IMR-90 (cell line): ENCODE measurements at regions not wholly inside any gene's neighbourhood (a gene's known extent, or its start where the extent isn't known, plus 50 kb on each side); places are given as distances from the start of the nearest gene placed in this dataset.

Experiments used
- ATAC-seq: fragments of 200-7000 bp; cut with Tn5 transposase; 2 replicates; pipeline ENCODE4 v1.9.1; 2020; ENCODE audit warnings: low read depth, mild to moderate bottlenecking, moderate library complexity
- BruUV-seq: library from RNA; stranded (reverse); fragments of 400-500 nt; replicated peaks from 2 replicates; lab custom pipeline; 2021; lab: Mats Ljungman, UMichigan
- CTCF ChIA-PET: fragments of 300-600 bp; formaldehyde crosslinking; extraction: SDS; loops from one replicate; lab custom pipeline; 2021; ENCODE audit warnings: antibody characterized with exemption; lab: Yijun Ruan, JAX
- POLR2A ChIA-PET: fragments of 300-600 bp; sonication (Branson Sonifier 250); formaldehyde crosslinking; loops from one replicate; lab custom pipeline; 2022; ENCODE audit warnings: antibody characterized with exemption; ENCODE audit not compliant: unreplicated experiment; lab: Charles Lee
- DNase-seq: peaks from one replicate; pipeline ENCODE4 v3.0.0; 2013
- H2AFZ ChIP-seq: replicated peaks from 2 replicates; pipeline ENCODE3; 2013; ENCODE audit warnings: low read length, mild to moderate bottlenecking; ENCODE audit not compliant: poor library complexity
- H2AK5ac ChIP-seq: 2 replicates; pipeline ENCODE4 v1.6.1; 2013; ENCODE audit warnings: low read depth, low read length, inconsistent platforms
- H2AK9ac ChIP-seq: replicated peaks from 2 replicates; pipeline ENCODE3; 2013; ENCODE audit warnings: mild to moderate bottlenecking, low read depth, low read length, moderate library complexity; ENCODE audit not compliant: poor library complexity
- H2BK120ac ChIP-seq: 2 replicates; pipeline ENCODE4 v1.6.1; 2013; ENCODE audit warnings: low read depth, low read length, inconsistent platforms
- H2BK15ac ChIP-seq: 3 replicates; pipeline ENCODE4 v1.6.1; 2013; ENCODE audit warnings: low read depth, low read length, inconsistent platforms
- H2BK20ac ChIP-seq: 2 replicates; pipeline ENCODE4 v1.6.1; 2013; ENCODE audit warnings: low read depth, mild to moderate bottlenecking, inconsistent platforms, low read length, moderate library complexity
- H2BK5ac ChIP-seq: 2 replicates; pipeline ENCODE4 v1.6.1; 2013; ENCODE audit warnings: mild to moderate bottlenecking, low read depth, low read length, inconsistent platforms; ENCODE audit not compliant: poor library complexity, severe bottlenecking
- H3K14ac ChIP-seq: replicated peaks from 2 replicates; pipeline ENCODE4 v1.6.1; 2013; ENCODE audit warnings: low read depth, low read length, inconsistent platforms
- H3K18ac ChIP-seq: 2 replicates; pipeline ENCODE4 v1.6.1; 2013; ENCODE audit warnings: low read depth, low read length, control low read depth
- H3K23ac ChIP-seq: 2 replicates; pipeline ENCODE4 v1.6.1; 2013; ENCODE audit warnings: low read depth, low read length, inconsistent platforms
- H3K27ac ChIP-seq: 2 replicates; pipeline ENCODE4 v1.5.1; 2013; ENCODE audit warnings: mild to moderate bottlenecking, control low read depth, low read length; ENCODE audit not compliant: insufficient read depth
- H3K27me3 ChIP-seq: 2 replicates; pipeline ENCODE4 v1.6.1; 2013; ENCODE audit warnings: low read length; ENCODE audit not compliant: control insufficient read depth, insufficient read depth
- H3K36me3 ChIP-seq: 2 replicates; pipeline ENCODE4 v1.6.1; 2013; ENCODE audit warnings: low read length, mixed read lengths; ENCODE audit not compliant: control insufficient read depth, insufficient read depth
- H3K4ac ChIP-seq: 2 replicates; pipeline ENCODE4 v1.6.1; 2013; ENCODE audit warnings: low read depth, low read length, inconsistent platforms
- H3K4me1 ChIP-seq: 2 replicates; pipeline ENCODE4 v1.6.1; 2013; ENCODE audit warnings: low read length, mixed read lengths; ENCODE audit not compliant: control insufficient read depth, insufficient read depth
- H3K4me2 ChIP-seq: 2 replicates; pipeline ENCODE4 v1.6.1; 2013; ENCODE audit warnings: low read depth, mild to moderate bottlenecking, control low read depth, low read length, moderate library complexity
- H3K4me3 ChIP-seq: 2 replicates; pipeline ENCODE4 v1.5.1; 2013; ENCODE audit warnings: low read depth, mild to moderate bottlenecking, control low read depth, low read length, moderate library complexity; ENCODE audit not compliant: insufficient read depth
- H3K56ac ChIP-seq: 2 replicates; pipeline ENCODE4 v1.6.1; 2013; ENCODE audit warnings: low read length, inconsistent platforms; ENCODE audit not compliant: insufficient read depth; ENCODE audit errors: extremely low read depth
- H3K79me1 ChIP-seq, 2 experiments: 2 replicates each; pipeline ENCODE4 v1.6.1; 2013; ENCODE audit warnings: low read length in 2 of 2, inconsistent platforms in 1 of 2, low read depth in 1 of 2
- H3K9ac ChIP-seq: 2 replicates; pipeline ENCODE4 v1.6.1; 2013; ENCODE audit warnings: low read depth, low read length, control low read depth
- H3K9me1 ChIP-seq: 2 replicates; pipeline ENCODE4 v1.6.1; 2013; ENCODE audit warnings: low read length, inconsistent platforms; ENCODE audit not compliant: insufficient read depth
- H3K9me3 ChIP-seq: 2 replicates; pipeline ENCODE4 v1.6.1; 2013; ENCODE audit warnings: low read length; ENCODE audit not compliant: control insufficient read depth, insufficient read depth
- H4K20me1 ChIP-seq: 2 replicates; pipeline ENCODE4 v1.6.1; 2013; ENCODE audit warnings: low read length, inconsistent platforms; ENCODE audit not compliant: insufficient read depth
- H4K5ac ChIP-seq: 2 replicates; pipeline ENCODE4 v1.6.1; 2013; ENCODE audit warnings: mild to moderate bottlenecking, low read depth, low read length, control low read depth
- H4K8ac ChIP-seq, 2 experiments: 2 replicates each; pipeline ENCODE4 v1.6.1; 2013; ENCODE audit warnings: low read depth in 2 of 2, low read length in 2 of 2, control low read depth in 1 of 2, inconsistent platforms in 1 of 2
- H4K91ac ChIP-seq: 2 replicates; pipeline ENCODE4 v1.6.1; 2013; ENCODE audit warnings: low read depth, low read length, inconsistent platforms; ENCODE audit not compliant: insufficient read depth
- CHD1 ChIP-seq: IDR thresholded peaks from 2 replicates; pipeline ENCODE4 v1.6.1; 2012; ENCODE audit warnings: low read depth, low read length, improper control_type of control experiment
- ELK1 ChIP-seq: fragments of 150-350 bp; IDR thresholded peaks from 2 replicates; pipeline ENCODE4 v1.6.1; 2016; ENCODE audit warnings: low read depth, mild to moderate bottlenecking, low read length, moderate library complexity, borderline replicate concordance
- MAZ ChIP-seq: IDR thresholded peaks from 2 replicates; pipeline ENCODE4 v1.6.1; 2012; ENCODE audit warnings: low read depth, mild to moderate bottlenecking, low read length, improper control_type of control experiment, moderate library complexity, borderline replicate concordance
- WGBS, 2 experiments: methylation state at CpG; one replicate each; pipeline versions ENCODE4 v1.1.5 to v1.1.7; 2013; ENCODE audit warnings: missing lambda C conversion rate in 2 of 2; ENCODE audit not compliant: insufficient read length in 1 of 2; ENCODE audit errors: extremely low coverage in 2 of 2; 5-methylcytosine and 5-hydroxymethylcytosine counted together
- dilution Hi-C: fragments of 300-500 bp; cut with HindIII; formaldehyde crosslinking; loops from one replicate; pipeline ENCODE4 v1.14.3; 2018; ENCODE audit warnings: low sequenced_read_pairs; ENCODE audit not compliant: unreplicated experiment
- in situ Hi-C: fragments of 300-500 bp; cut with MboI; formaldehyde crosslinking; loops from 3 replicates; pipeline ENCODE4 v1.14.3; 2019; ENCODE audit warnings: low sequenced_read_pairs, inconsistent platforms, mixed read lengths
- intact Hi-C: fragments of 100-400 bp; cut with micrococcal nuclease; formaldehyde crosslinking; loops from 2 replicates; pipeline ENCODE4 v1.10.0; 2022

GRCh38 chr20:22341508-22341907 lies 242.9 kb downstream of the FOXA2 start:
- no peak overlapping the region for H3K23ac ChIP-seq
- no peak overlapping the region for H3K56ac ChIP-seq
- no peak overlapping the region for H2BK5ac ChIP-seq
- H3K36me3 ChIP-seq, result no peaks in the 10 kb centered on the region
- H2BK20ac ChIP-seq, result no peak overlapping the region
- H3K9ac ChIP-seq, result no peak overlapping the region
- no peak overlapping the region for H3K4me3 ChIP-seq
- no peak overlapping the region for H4K8ac ChIP-seq
- DNase-seq (no peak), ATAC-seq (no peak)
- POLR2A ChIA-PET, result no interaction called here
- TF ChIP-seq MAZ (no peak), ELK1 (no peak), CHD1 (no peak)
- H3K4me1 ChIP-seq, result no peaks in the 10 kb centered on the region
- no peaks in the 10 kb centered on the region for H4K20me1 ChIP-seq
- no peaks in the 10 kb centered on the region for H3K9me1 ChIP-seq
- no TSS peak for BruUV-seq
- no peaks in the 10 kb centered on the region for H3K9me3 ChIP-seq
- intact Hi-C loops (no loop called here), dilution Hi-C loops (loop anchor here (10.0 kb wide), 1 partner anchor 343 kb away; no protein-coding TSS in a partner anchor), in situ Hi-C loops (loop anchor here (25.0 kb wide), 1 partner anchor 996 kb away; no protein-coding TSS in a partner anchor)
- H4K5ac ChIP-seq, result no peak overlapping the region
- no peak overlapping the region for H3K18ac ChIP-seq
- no peak overlapping the region for H2AK9ac ChIP-seq
- no peak overlapping the region for H3K4me2 ChIP-seq
- H3K27ac ChIP-seq, result no peak overlapping the region
- H3K14ac ChIP-seq, result no peak overlapping the region
- no peak overlapping the region for H4K91ac ChIP-seq
- no peaks in the 10 kb centered on the region for H3K79me1 ChIP-seq
- CTCF ChIA-PET, result interaction anchor here (0.6 kb wide), 1 partner anchor 1256 kb away, joined by 7 read pairs; no protein-coding TSS in a partner anchor
- no peak overlapping the region for H2BK120ac ChIP-seq
- no peak overlapping the region for H2AFZ ChIP-seq
- H2BK15ac ChIP-seq, result no peak overlapping the region
- H3K27me3 ChIP-seq, result no peaks in the 10 kb centered on the region
- WGBS, 2 experiments, result no CpG with 5 or more reads among the region's 6 CpGs
- H2AK5ac ChIP-seq, result no peak overlapping the region
- H3K4ac ChIP-seq, result no peak overlapping the region
